Endothelial cell of umbilical vein (primary cell): ENCODE measurements at regions not wholly inside any gene's neighbourhood (a gene's known extent, or its start where the extent isn't known, plus 50 kb on each side); places are given as distances from the start of the nearest gene placed in this dataset.

Experiments used
- BruUV-seq: library from RNA; stranded (reverse); fragments of 400-500 nt; replicated peaks from 2 replicates; lab custom pipeline; 2021; lab: Mats Ljungman, UMichigan
- CTCF ChIA-PET: fragments of 300-600, 350-600 bp; sonication (Branson Sonifier 250); formaldehyde crosslinking; loops from one replicate; lab custom pipeline; 2021; ENCODE audit warnings: antibody characterized with exemption, inconsistent platforms; lab: Charles Lee
- POLR2A ChIA-PET: fragments of 300-600, 350-600 bp; sonication (Branson Sonifier 250); formaldehyde crosslinking; loops from one replicate; lab custom pipeline; 2021; ENCODE audit warnings: antibody characterized with exemption, inconsistent platforms; lab: Charles Lee
- DNase-seq: peaks from one replicate; pipeline ENCODE4 v3.0.0-alpha.2; 2011; ENCODE audit warnings: low read depth, low spot score
- FAIRE-seq: peaks from 2 replicates; lab custom pipeline; 2011; peaks lifted over from hg19 to GRCh38; lab: Jason Lieb, UNC
- H2AFZ ChIP-seq: 2 replicates; pipeline ENCODE4 v1.6.0; 2012; ENCODE audit warnings: low read depth, low read length, control low read depth, inconsistent platforms
- H3K27ac ChIP-seq: 2 replicates; pipeline ENCODE4 v1.5.1; 2011; ENCODE audit warnings: low read depth, mild to moderate bottlenecking, control low read depth, low read length, moderate library complexity; ENCODE audit not compliant: insufficient read depth
- H3K27me3 ChIP-seq, 2 experiments: 2 replicates each; pipeline versions ENCODE4 v1.6.0 to v1.6.1; 2011; ENCODE audit warnings: low read length in 2 of 2, mixed read lengths in 1 of 2; ENCODE audit not compliant: control insufficient read depth in 2 of 2, insufficient read depth in 2 of 2
- H3K36me3 ChIP-seq, 2 experiments: 2 replicates in 1 of 2; 3 replicates in 1 of 2; pipeline ENCODE4 v1.5.1; 2011; ENCODE audit warnings: low read length in 2 of 2, mild to moderate bottlenecking in 1 of 2, moderate library complexity in 1 of 2; ENCODE audit not compliant: control insufficient read depth in 2 of 2, insufficient read depth in 2 of 2; ENCODE audit errors: extremely low read depth in 1 of 2
- H3K4me1 ChIP-seq: 3 replicates; pipeline ENCODE4 v1.5.1; 2011; ENCODE audit warnings: mild to moderate bottlenecking, low read length; ENCODE audit not compliant: control insufficient read depth, insufficient read depth; ENCODE audit errors: extremely low read depth
- H3K4me2 ChIP-seq: 2 replicates; pipeline ENCODE4 v1.6.1; 2011; ENCODE audit warnings: low read length, control low read depth, mixed read lengths; ENCODE audit not compliant: insufficient read depth
- H3K4me3 ChIP-seq, 3 experiments: fragments of 200-600 bp in 1 of 3; sonication (generic), shearing (Covaris generic) in 1 of 3; replicated peaks in 1 of 3; 2 replicates each; pipeline ENCODE4 v1.5.1; 2011 to 2016; ENCODE audit warnings: control low read depth in 3 of 3, low read length in 3 of 3, mild to moderate bottlenecking in 2 of 3, inconsistent platforms in 1 of 3, low read depth in 1 of 3, moderate library complexity in 1 of 3; ENCODE audit not compliant: insufficient read depth in 1 of 3
- H3K79me2 ChIP-seq: 2 replicates; pipeline ENCODE4 v1.6.0; 2012; ENCODE audit warnings: low read length, inconsistent platforms; ENCODE audit not compliant: control insufficient read depth, insufficient read depth
- H3K9ac ChIP-seq: replicated peaks from 2 replicates; pipeline ENCODE3; 2011; ENCODE audit warnings: low read length, control low read depth; ENCODE audit not compliant: insufficient read depth; ENCODE audit errors: extremely low read depth
- H3K9me1 ChIP-seq: replicated peaks from 3 replicates; pipeline ENCODE4 v1.6.0; 2011; ENCODE audit warnings: mild to moderate bottlenecking, low read length; ENCODE audit not compliant: control insufficient read depth, insufficient read depth; ENCODE audit errors: extremely low read depth
- H3K9me3 ChIP-seq: replicated peaks from 2 replicates; pipeline ENCODE4 v1.5.1; 2012; ENCODE audit warnings: low read length, inconsistent platforms; ENCODE audit not compliant: control insufficient read depth, insufficient read depth
- H4K20me1 ChIP-seq: replicated peaks from 2 replicates; pipeline ENCODE3; 2011; ENCODE audit warnings: mild to moderate bottlenecking, low read length; ENCODE audit not compliant: control insufficient read depth, insufficient read depth; ENCODE audit errors: extremely low read depth
- EZH2 ChIP-seq: IDR thresholded peaks from 2 replicates; pipeline ENCODE4 v1.6.1; 2012; ENCODE audit warnings: borderline replicate concordance, low read depth, mild to moderate bottlenecking, moderate library complexity, low read length, inconsistent platforms; ENCODE audit not compliant: severe bottlenecking
- FOS ChIP-seq: IDR thresholded peaks from 2 replicates; pipeline ENCODE4 v1.6.1; 2011; ENCODE audit warnings: mild to moderate bottlenecking, low read length, moderate library complexity, borderline replicate concordance; ENCODE audit not compliant: insufficient read depth
- GATA2 ChIP-seq: IDR thresholded peaks from 2 replicates; pipeline ENCODE4 v1.7.0; 2011; ENCODE audit warnings: low read depth, mild to moderate bottlenecking, moderate library complexity, mixed read lengths, low read length; ENCODE audit not compliant: insufficient read length, insufficient read depth
- JUN ChIP-seq: IDR thresholded peaks from 2 replicates; pipeline ENCODE4 v1.6.1; 2011; ENCODE audit warnings: borderline replicate concordance, low read depth; ENCODE audit not compliant: insufficient read length, insufficient read depth
- MYC ChIP-seq: IDR thresholded peaks from one replicate; pipeline ENCODE4 v1.6.1; 2011; ENCODE audit warnings: mild to moderate bottlenecking, low read depth, low read length
- POLR2A ChIP-seq: IDR thresholded peaks from 2 replicates; pipeline ENCODE4 v1.6.1; 2012; ENCODE audit warnings: low read depth, mild to moderate bottlenecking, control low read depth, low read length
- POLR2AphosphoS5 ChIP-seq: IDR thresholded peaks from 2 replicates; pipeline ENCODE4 v1.6.1; 2012; ENCODE audit warnings: low read depth, mild to moderate bottlenecking, control low read depth, low read length, moderate library complexity; ENCODE audit not compliant: insufficient read depth
- dilution Hi-C: fragments of 300-500 bp; cut with MboI; formaldehyde crosslinking; loops from one replicate; pipeline ENCODE4 v1.15.0; 2019; ENCODE audit warnings: low sequenced_read_pairs; ENCODE audit not compliant: extremely low pct_ligation_motif_present
- intact Hi-C: fragments of 100-400 bp; cut with micrococcal nuclease; formaldehyde crosslinking; loops from one replicate; pipeline ENCODE4 v1.10.0; 2022
- TF ChIP-seq, protein P1 (sequence below), 2 donors: IDR thresholded peaks; 1 replicate in 1 of 2; 2 replicates in 1 of 2; pipeline ENCODE4 v1.5.1; 2011; ENCODE audit warnings: low read length in 2 of 2, mild to moderate bottlenecking in 2 of 2, moderate library complexity in 2 of 2, control low read depth in 1 of 2, inconsistent platforms in 1 of 2, low read depth in 1 of 2; ENCODE audit not compliant: insufficient read depth in 1 of 2; ENCODE audit errors: extremely low read depth in 1 of 2
- TF ChIP-seq, protein P2 (sequence below): IDR thresholded peaks from 2 replicates; pipeline ENCODE4 v1.6.1; 2011; ENCODE audit not compliant: insufficient read depth, insufficient read length

- dilution Hi-C loops: no loop called here
Observed at GRCh38 chr3:176856721-176857120, 340.6 kb downstream of the TBL1XR1 start.

More at GRCh38 chr3:176856721-176857120, 340.6 kb downstream of the TBL1XR1 start:
- POLR2A ChIA-PET: no interaction called here
- H3K9me1 ChIP-seq: no peaks in the 10 kb centered on the region
- no peak overlapping the region for H3K4me3 ChIP-seq
- H3K9me3 ChIP-seq: no peaks in the 10 kb centered on the region
- H3K27me3 ChIP-seq: no peaks in the 10 kb centered on the region
- no peaks in the 10 kb centered on the region for H3K79me2 ChIP-seq
- no peaks in the 10 kb centered on the region for H4K20me1 ChIP-seq
- no peaks in the 10 kb centered on the region for H3K36me3 ChIP-seq
- TF ChIP-seq, protein P1, sequence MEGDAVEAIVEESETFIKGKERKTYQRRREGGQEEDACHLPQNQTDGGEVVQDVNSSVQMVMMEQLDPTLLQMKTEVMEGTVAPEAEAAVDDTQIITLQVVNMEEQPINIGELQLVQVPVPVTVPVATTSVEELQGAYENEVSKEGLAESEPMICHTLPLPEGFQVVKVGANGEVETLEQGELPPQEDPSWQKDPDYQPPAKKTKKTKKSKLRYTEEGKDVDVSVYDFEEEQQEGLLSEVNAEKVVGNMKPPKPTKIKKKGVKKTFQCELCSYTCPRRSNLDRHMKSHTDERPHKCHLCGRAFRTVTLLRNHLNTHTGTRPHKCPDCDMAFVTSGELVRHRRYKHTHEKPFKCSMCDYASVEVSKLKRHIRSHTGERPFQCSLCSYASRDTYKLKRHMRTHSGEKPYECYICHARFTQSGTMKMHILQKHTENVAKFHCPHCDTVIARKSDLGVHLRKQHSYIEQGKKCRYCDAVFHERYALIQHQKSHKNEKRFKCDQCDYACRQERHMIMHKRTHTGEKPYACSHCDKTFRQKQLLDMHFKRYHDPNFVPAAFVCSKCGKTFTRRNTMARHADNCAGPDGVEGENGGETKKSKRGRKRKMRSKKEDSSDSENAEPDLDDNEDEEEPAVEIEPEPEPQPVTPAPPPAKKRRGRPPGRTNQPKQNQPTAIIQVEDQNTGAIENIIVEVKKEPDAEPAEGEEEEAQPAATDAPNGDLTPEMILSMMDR (IDR thresholded peaks at IDR 0.05; ENCODE audit: extremely low read depth in 1 of 2, insufficient read depth in 1 of 2, low read depth in 1 of 2, low read length in 2 of 2): no peak
- TF ChIP-seq MYC (no peak), GATA2 (no peak), POLR2AphosphoS5 (no peak), EZH2 (no peak), JUN (no peak), POLR2A (no peak), FOS (no peak)
- TF ChIP-seq, protein P2, sequence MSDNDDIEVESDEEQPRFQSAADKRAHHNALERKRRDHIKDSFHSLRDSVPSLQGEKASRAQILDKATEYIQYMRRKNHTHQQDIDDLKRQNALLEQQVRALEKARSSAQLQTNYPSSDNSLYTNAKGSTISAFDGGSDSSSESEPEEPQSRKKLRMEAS: no peak
- CTCF ChIA-PET: no interaction called here
- H3K27ac ChIP-seq: no peak overlapping the region
- no peak for FAIRE-seq
- H3K9ac ChIP-seq: no peak overlapping the region
- H2AFZ ChIP-seq: no peak overlapping the region
- no peak for DNase-seq
- intact Hi-C loops: no loop called here
- no TSS peak for BruUV-seq
- H3K4me1 ChIP-seq: no peaks in the 10 kb centered on the region
- no peak overlapping the region for H3K4me2 ChIP-seq
